GM19023 (cell line): ENCODE measurements at regions not wholly inside any gene's neighbourhood (a gene's known extent, or its start where the extent isn't known, plus 50 kb on each side); places are given as distances from the start of the nearest gene placed in this dataset.

Source experiments
- ATAC-seq: cut with Tn5 transposase; IDR thresholded peaks from one replicate; pipeline ENCODE4 v1.9.1; 2021; ENCODE audit warnings: mild to moderate bottlenecking, moderate library complexity; ENCODE audit not compliant: unreplicated experiment

DNA sequence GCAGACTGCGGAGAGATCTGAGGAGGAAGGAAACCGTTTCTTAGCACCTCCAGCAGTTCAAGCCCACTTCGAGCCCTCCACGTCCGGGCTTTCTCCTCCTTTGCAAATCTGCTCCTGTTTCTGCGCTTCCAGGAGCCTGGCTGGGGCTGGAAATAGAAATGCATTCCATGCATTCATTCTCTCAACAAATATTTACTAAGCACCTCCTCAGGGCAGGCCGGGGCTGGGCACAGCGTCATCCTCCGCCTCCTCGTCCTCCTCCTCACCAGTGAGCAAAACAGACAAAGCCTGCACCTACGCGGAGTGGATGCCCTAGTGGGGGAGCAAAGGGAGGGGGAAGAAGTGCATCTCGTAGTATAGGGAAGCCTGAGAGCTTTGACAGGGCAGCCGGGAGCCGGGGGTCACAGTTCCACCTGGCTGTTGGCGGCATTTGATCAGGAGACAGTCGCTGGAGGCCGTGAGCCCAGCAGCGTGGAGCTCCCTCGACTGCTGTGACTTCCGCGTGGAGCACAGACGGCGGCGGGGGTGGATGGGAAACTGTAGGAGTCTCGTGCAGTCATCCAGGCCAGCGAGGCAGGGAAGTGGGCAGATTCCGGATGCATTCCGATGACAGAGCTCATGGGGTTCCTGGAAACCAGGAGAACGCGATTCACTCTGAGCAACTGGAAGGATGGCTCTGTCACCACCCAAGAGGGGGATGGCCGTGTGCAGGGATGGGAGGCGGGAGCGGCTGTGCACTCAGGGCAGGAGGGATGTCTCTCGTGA is 93.5 kb downstream of the SIK1 start:
- ATAC-seq = no peak

DNA sequence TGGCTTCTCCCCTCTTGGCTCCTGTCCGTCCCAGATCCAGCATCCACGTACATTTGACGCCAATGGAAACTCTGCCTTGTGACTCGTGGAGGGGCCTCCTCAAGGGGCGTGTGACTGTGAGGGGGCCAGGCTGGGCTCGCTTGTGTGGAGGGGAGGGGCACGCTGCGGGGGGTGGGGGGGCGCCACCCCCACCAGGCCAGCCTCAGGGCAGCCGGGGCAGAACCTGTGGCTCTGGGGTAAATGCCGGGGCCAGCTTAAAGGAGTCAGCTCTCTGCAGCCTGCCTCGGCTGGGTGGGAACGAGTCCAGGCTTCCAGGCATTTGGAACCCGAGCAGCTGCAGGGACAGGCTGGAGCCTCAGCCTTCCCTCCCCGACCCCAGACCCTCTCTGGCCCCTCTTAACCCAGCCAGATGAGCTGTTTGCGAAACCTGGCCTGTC is 94.1 kb downstream of the SIK1 start:
- no peak for ATAC-seq

DNA sequence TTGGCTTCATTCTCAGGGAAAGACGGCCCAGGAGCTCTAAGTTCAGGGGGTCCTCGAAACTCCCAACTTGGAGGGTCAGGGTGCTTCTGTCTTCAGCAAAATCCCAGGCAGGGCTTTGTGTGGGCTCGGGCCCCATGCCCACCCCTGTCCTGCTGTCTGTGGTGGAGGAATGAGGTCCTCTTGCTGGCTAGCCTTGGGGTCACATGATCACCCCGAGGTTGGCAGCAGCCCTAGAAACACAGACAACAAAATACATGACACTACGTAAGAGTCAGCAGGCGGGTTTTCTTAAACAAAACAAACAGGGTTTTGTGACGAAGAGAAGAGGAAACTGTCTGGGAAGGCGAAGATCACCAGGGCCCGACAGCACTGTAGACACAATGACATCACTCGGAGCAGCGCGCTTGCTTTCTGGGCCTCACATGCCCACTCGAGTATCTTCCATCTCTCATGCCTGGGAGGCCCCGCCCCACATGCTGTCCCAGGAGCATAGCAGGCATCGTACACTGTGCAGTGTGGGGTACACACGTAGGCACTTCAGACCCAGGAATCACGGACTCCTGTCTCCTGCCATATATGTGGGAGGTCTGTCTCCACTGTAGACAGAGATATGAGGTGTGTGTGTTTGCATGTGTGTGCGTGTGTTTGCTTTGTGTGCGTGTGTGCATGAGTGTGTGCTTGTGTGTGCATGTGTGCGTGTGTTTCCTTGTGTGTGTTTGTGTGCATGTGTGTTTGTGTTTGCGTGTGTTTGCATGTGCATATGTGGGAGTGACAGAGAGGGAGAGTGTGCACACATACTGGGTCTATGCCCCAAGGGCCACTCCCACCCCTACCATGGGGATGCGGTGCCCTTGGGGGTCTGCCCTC is 94.7 kb downstream of the SIK1 start:
- ATAC-seq = no peak

GRCh38 chr21:43331111-43331961 is 95.6 kb downstream of the SIK1 start:
- ATAC-seq = no peak

- no peak for ATAC-seq
These were observed 96.5 kb downstream of the SIK1 start for GRCh38 chr21:43330306-43330881.

DNA sequence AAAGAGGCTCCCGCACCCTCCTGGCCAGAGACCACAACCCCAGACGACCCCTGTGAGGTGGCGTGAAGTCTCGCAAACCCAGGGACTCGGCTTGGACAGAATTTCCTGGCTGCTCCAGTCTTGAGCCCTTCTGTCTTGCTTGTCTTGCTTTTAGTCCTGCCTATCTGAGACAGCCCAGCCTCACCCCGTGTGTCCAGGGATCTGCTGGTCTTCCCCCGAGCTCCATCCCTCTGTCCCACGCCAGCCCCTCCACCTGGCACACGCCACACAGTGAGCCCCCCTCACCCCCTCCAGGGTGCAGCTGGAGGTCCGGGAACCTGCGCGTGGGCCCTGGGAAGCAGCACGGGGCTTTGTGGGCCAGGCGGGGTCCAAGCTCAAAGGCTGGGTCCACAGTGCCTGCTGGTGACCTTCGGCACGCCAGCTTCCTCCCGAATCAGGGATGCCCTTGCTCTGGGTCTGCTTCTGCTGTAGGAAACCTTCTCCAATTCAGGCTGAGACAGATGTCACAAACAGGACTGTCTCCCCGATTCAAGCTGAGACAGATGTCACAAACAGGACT is 97.1 kb downstream of the SIK1 start:
- ATAC-seq = no peak

DNA sequence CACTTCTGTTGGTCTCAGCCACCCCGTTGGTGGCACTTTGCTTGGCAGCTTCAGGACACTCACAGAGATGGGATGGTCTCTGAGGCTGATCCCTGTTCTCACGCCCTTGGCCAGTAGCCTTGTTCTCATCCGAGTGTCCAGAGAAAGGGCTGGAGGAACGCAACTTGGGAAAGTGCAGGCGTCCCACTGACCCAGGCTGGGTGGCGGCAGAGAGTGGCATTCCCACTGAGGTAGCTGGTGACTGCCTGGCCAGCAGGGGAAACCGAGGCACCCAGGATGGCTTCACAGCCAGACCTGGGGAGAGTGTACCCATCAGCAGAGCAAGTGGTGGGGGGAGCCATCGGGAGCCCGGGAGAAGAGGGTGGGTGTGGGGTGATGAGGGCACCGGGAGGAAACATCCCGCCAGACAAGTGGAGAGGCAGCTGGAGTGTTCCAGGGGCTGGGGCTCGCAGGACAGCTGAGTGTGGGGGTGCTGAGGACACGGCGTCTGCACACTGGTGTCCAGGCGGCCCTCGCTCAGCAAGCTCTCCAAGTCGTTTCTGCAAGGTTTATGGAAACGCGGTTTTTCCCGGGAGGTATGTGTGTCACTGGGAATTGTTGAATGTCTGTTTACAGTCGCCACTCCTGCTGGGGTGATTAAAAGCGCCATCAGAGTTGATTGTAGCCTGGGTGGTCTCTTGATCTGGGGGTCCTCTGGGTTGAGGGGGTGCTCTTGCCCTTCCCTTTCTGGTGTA is 97.8 kb downstream of the SIK1 start:
- no peak for ATAC-seq

DNA sequence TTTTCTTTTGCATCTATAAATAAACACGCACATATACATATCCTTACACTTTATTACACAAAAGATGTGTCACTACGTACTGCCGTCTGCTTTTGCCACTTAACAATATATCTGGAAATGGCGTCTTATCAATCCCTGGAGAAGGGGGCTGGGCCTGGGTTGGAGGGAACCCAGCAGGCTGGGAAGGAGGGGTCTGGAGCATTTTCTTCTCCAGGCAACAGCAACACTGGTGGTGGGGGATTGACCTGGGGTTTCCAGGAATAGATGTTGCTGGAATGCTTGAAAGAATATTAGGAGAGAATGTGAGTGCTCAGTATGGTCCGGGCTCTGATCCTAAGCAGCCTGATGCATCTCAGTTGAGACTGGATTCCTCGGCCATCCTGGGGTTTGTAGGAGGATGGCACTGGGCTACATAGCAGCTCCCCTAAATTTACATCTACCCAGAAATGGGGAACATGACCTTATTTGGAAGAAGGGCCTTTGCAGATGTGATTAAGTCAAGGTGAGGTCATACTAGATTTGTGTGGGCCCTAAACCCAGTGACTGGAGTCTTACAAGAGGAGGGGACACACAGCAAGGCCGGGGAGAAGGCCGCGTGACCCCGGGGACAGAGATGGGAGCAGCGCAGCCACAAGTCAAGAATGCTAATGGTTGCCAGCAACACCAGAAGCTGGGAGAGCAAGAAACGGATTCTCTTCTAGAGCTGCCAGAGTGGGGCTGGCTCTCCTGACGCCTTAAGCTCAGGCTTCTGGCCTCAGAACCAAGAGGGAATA is 98.6 kb downstream of the SIK1 start:
- no peak for ATAC-seq

DNA sequence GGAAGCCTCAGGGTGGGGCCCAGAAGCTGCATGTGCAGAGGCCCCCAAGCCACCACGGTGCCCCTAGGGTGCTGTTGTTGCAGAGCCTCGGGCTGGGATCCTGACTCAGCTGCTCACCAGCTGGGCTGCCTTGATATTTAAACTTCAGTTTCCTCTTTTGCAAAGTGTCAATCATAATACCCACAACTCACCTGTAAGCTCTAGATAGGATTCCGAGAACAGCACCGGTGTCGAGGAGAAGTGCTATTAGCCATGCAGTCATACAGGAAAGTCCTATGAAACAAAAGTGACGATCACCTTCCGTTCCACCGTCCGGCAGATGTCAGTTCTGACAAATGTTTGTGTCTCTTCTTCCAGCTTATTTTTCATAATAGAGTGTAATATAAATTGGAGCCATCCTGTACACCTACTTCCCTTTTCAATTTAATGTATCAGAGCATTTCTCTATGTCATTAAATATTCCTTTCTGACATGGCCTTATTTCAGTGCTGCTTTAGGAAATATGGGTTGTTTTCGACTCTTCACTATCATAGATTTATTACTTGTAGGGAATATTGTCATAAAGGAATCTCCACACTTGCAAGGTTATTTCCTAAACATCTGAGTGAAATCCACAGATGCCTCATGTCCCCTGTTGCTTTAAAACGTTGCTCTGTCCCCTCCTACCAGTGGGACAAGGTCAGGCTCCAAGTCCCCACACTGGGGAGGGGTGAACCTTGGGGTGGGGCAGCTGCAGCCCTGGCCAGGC is 100.8 kb downstream of the SIK1 start:
- no peak for ATAC-seq

GRCh38 chr21:43325036-43325435 is 101.9 kb downstream of the SIK1 start:
- ATAC-seq = no peak

- ATAC-seq = no peak
These were observed 102.3 kb downstream of the SIK1 start for GRCh38 chr21:43324596-43324995.

DNA sequence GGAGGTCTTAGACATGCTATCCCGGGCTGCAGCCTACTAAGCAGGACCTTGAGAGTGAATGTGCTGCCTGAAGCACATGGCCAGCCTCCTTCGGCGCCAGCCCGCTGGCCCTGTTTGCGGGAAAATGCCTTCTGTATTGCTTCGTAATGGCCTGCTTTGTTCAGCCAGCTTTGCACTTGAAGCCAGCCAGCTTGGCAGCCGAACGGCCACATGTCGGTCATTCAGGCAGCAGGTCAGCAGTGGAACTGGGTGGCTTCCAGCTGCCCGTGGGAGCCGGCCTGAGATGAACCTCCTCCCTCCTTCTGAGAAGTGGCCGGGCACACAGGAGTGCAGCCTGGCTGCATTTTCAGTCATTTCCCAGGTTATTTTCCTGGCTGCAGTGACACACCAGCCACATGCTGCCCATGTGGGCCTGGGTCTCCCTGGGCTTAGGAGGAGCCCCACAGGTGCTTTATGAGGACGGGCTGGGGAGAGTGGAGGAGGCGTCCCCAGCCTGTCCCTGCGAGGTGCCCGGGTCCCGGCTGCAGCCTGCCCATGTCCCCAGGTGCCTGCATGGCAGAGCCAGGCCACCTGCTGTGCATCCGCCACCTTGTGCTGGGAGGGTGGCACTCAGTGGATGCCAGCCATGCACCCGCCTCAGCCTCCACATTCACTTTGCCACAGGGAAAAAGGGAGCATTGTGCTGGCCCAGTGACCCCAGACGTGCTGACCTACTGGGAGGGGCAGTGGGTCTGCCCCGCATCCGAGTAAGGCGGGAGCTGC is 103.5 kb downstream of the SIK1 start:
- ATAC-seq = no peak

DNA sequence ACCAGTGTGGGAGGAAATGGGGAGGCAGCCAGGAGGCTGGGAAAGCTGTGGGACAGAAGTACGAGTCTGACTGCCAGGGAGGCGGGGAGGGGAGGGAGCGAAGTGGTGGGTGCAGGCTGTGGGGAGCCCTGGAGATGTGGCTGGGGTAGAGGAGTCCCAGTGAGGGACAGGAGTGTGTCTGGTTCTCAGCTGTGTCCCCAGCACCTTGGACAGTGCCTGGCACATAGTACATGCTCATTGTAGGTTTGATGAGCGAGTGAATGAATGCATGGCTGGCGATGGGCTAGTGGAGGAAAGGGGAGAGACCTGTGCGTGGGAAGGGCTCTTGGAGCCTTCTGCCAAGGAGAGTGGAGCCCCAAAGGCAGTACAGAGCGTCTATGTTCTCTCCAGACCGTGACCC is 104.1 kb downstream of the SIK1 start:
- no peak for ATAC-seq

GRCh38 chr21:43322311-43322710 is 104.6 kb downstream of the SIK1 start:
- ATAC-seq = no peak

GRCh38 chr21:43321611-43322010 is 105.3 kb downstream of the SIK1 start:
- ATAC-seq = no peak

DNA sequence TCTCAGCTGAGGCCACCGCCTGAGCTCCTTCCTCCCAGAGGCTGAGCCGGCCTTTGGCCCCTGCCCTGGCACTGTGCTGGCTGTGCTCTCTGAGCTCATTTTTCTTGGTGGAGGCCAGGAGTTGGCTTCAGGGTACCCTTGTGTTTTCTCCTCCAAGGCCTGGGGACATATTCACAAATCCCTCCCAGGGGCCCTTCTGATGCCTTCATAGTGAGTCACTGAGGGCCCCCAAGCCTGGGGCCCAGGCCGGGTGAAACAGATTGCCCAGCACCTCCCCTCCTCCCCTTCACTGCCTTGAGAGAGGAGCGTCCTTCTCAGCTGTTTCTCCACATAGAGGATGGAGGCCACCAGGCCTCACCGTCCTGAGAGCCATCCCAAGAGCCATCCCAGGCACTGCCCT is 105.8 kb downstream of the SIK1 start:
- no peak for ATAC-seq

GRCh38 chr21:43320526-43320925 is 106.4 kb downstream of the SIK1 start:
- no peak for ATAC-seq
